ENCODE measurements at regions not wholly inside any gene's neighbourhood (a gene's known extent, or its start where the extent isn't known, plus 50 kb on each side); places are given as distances from the start of the nearest gene placed in this dataset.
A peak's percentile ranks its signal among the peaks of the same experiment; 100 is the strongest.

- no peaks in the 10 kb centered on the region for H3K9me3 Mint-ChIP-seq
- peaks cover 2 to 8% (median 6%) of the 10 kb centered on the region in 4 donors for H3K4me1 Mint-ChIP-seq
- DNase-seq, result peak in 1 of 10 donors; percentile 58
- peak overlapping the region in 2 of 10 donors; percentile 40 to 65 for H3K27ac Mint-ChIP-seq
- POLR2A ChIA-PET, result no interaction called here
- no peak overlapping the region for H3K4me3 Mint-ChIP-seq
- peaks cover 0 to 4% (median 0%) of the 10 kb centered on the region in 3 donors for H3K36me3 Mint-ChIP-seq
- no peak for ATAC-seq
- H3K27me3 Mint-ChIP-seq, result peaks cover 0 to 26% (median 5%) of the 10 kb centered on the region in 5 donors
These were observed 140.1 kb upstream of the PTPN1 start for GRCh38 chr20:50370036-50370566.

- peaks cover 0 to 26% (median 5%) of the 10 kb centered on the region in 5 donors for H3K27me3 Mint-ChIP-seq
- no peak overlapping the region for H3K4me3 Mint-ChIP-seq
- ATAC-seq (no peak), DNase-seq (peak in 1 of 10 donors; percentile 8)
- no peak overlapping the region for H3K27ac Mint-ChIP-seq
- H3K9me3 Mint-ChIP-seq, result no peaks in the 10 kb centered on the region
- H3K36me3 Mint-ChIP-seq, result peaks cover 0 to 4% (median 0%) of the 10 kb centered on the region in 3 donors
- POLR2A ChIA-PET, result no interaction called here
- peaks cover 0 to 2% (median 0%) of the 10 kb centered on the region in 4 donors for H3K4me1 Mint-ChIP-seq
These were observed 138.1 kb upstream of the PTPN1 start for GRCh38 chr20:50371878-50372769.

GRCh38 chr20:50372770-50373088, 137.5 kb upstream of the PTPN1 start:
- Mint-ChIP-seq H3K27ac (no peak overlapping the region), H3K27me3 (peaks cover 0 to 26% (median 5%) of the 10 kb centered on the region in 5 donors), H3K9me3 (no peaks in the 10 kb centered on the region), H3K36me3 (peaks cover 0 to 4% (median 0%) of the 10 kb centered on the region in 3 donors), H3K4me1 (peaks cover 0 to 2% (median 0%) of the 10 kb centered on the region in 4 donors), H3K4me3 (no peak overlapping the region)
- POLR2A ChIA-PET, result no interaction called here
- DNase-seq (peak in 1 of 10 donors; percentile 46), ATAC-seq (no peak)

- ATAC-seq (no peak), DNase-seq (peak in 1 of 10 donors; percentile 54)
- no peaks in the 10 kb centered on the region for H3K36me3 Mint-ChIP-seq
- POLR2A ChIA-PET, result no interaction called here
- H3K4me3 Mint-ChIP-seq, result no peak overlapping the region
- peaks cover 0 to 17% (median 4%) of the 10 kb centered on the region in 5 donors for H3K27me3 Mint-ChIP-seq
- H3K27ac Mint-ChIP-seq, result peak overlapping the region in 2 of 10 donors; percentile 13 to 66
- no peaks in the 10 kb centered on the region for H3K9me3 Mint-ChIP-seq
- H3K4me1 Mint-ChIP-seq, result peaks cover 0 to 6% (median 0%) of the 10 kb centered on the region in 4 donors
These were observed 136.4 kb upstream of the PTPN1 start for GRCh38 chr20:50373674-50374286.

GRCh38 chr20:50374541-50375078, 135.6 kb upstream of the PTPN1 start:
- peaks cover 0 to 17% (median 4%) of the 10 kb centered on the region in 5 donors for H3K27me3 Mint-ChIP-seq
- H3K27ac Mint-ChIP-seq, result peak overlapping the region in 2 of 10 donors; percentile 13 to 29
- H3K36me3 Mint-ChIP-seq, result no peaks in the 10 kb centered on the region
- DNase-seq, result peak in 1 of 10 donors; percentile 54
- no peak overlapping the region for H3K4me3 Mint-ChIP-seq
- H3K4me1 Mint-ChIP-seq, result peaks cover 0 to 6% (median 0%) of the 10 kb centered on the region in 4 donors
- no peak for ATAC-seq
- POLR2A ChIA-PET, result no interaction called here
- no peaks in the 10 kb centered on the region for H3K9me3 Mint-ChIP-seq

GRCh38 chr20:50376179-50376887, 133.8 kb upstream of the PTPN1 start:
- no peaks in the 10 kb centered on the region for H3K9me3 Mint-ChIP-seq
- peaks cover 0 to 17% (median 4%) of the 10 kb centered on the region in 5 donors for H3K27me3 Mint-ChIP-seq
- POLR2A ChIA-PET, result no interaction called here
- no peak overlapping the region for H3K27ac Mint-ChIP-seq
- ATAC-seq, result no peak
- H3K4me1 Mint-ChIP-seq, result peaks cover 6 to 14% (median 8%) of the 10 kb centered on the region in 4 donors
- DNase-seq, result peak in 1 of 10 donors; percentile 18
- H3K4me3 Mint-ChIP-seq, result no peak overlapping the region
- H3K36me3 Mint-ChIP-seq, result no peaks in the 10 kb centered on the region

GRCh38 chr20:50376888-50377459, 133.2 kb upstream of the PTPN1 start:
- ATAC-seq, result no peak
- no peak overlapping the region for H3K4me3 Mint-ChIP-seq

GRCh38 chr20:50378170-50379000, 131.8 kb upstream of the PTPN1 start:
- DNase-seq, result peak in 1 of 10 donors; percentile 16
- H3K4me3 Mint-ChIP-seq, result no peak overlapping the region
- H3K9me3 Mint-ChIP-seq, result no peaks in the 10 kb centered on the region
- POLR2A ChIA-PET, result interaction anchor here (0.6 kb wide), 1 partner anchor 227 kb away, joined by 3 read pairs; no protein-coding TSS in a partner anchor
- ATAC-seq, result no peak
- peaks cover 0 to 10% (median 4%) of the 10 kb centered on the region in 5 donors for H3K27me3 Mint-ChIP-seq
- no peaks in the 10 kb centered on the region for H3K36me3 Mint-ChIP-seq
- H3K4me1 Mint-ChIP-seq, result peaks cover 9 to 34% (median 21%) of the 10 kb centered on the region in 4 donors
- H3K27ac Mint-ChIP-seq, result peak overlapping the region in 3 of 10 donors; percentile 38 to 78 (median 51)

More at GRCh38 chr20:50376888-50377459, 133.2 kb upstream of the PTPN1 start:
- Mint-ChIP-seq H3K9me3 (no peaks in the 10 kb centered on the region), H3K36me3 (no peaks in the 10 kb centered on the region), H3K4me1 (peaks cover 7 to 21% (median 15%) of the 10 kb centered on the region in 4 donors), H3K27ac (peak overlapping the region in 1 of 10 donors; percentile 27), H3K27me3 (peaks cover 0 to 17% (median 4%) of the 10 kb centered on the region in 5 donors)
- POLR2A ChIA-PET, result no interaction called here
- peak in 1 of 10 donors; percentile 36 for DNase-seq

- peaks cover 0 to 4% (median under 1%) of the 10 kb centered on the region in 5 donors for H3K27me3 Mint-ChIP-seq
- ATAC-seq, result no peak
- H3K4me1 Mint-ChIP-seq, result peaks cover 9 to 39% (median 23%) of the 10 kb centered on the region in 4 donors
- POLR2A ChIA-PET, result interaction anchor here (0.6 kb wide), 1 partner anchor 226 kb away, joined by 3 read pairs; no protein-coding TSS in a partner anchor
- peak overlapping the region in 1 of 10 donors; percentile 62 for H3K4me3 Mint-ChIP-seq
- peak in 1 of 10 donors; percentile 32 for DNase-seq
- peak overlapping the region in 3 of 10 donors; percentile 0 to 93 (median 24) for H3K27ac Mint-ChIP-seq
- H3K36me3 Mint-ChIP-seq, result no peaks in the 10 kb centered on the region
- H3K9me3 Mint-ChIP-seq, result no peaks in the 10 kb centered on the region
These were observed 130.9 kb upstream of the PTPN1 start for GRCh38 chr20:50379049-50379990.

- POLR2A ChIA-PET, result interaction anchor here (0.7 kb wide), 1 partner anchor 424 kb away, joined by 3 read pairs; no protein-coding TSS in a partner anchor
- H3K36me3 Mint-ChIP-seq, result no peaks in the 10 kb centered on the region
These were observed 130.0 kb upstream of the PTPN1 start for GRCh38 chr20:50379991-50380696.

More at GRCh38 chr20:50379991-50380696, 130.0 kb upstream of the PTPN1 start:
- peak overlapping the region in 7 of 10 donors; percentile 0 to 93 (median 67) for H3K27ac Mint-ChIP-seq
- DNase-seq, result peak in 1 of 10 donors; percentile 43
- peaks cover 0 to 2% (median 0%) of the 10 kb centered on the region in 5 donors for H3K27me3 Mint-ChIP-seq
- no peak for ATAC-seq
- H3K4me3 Mint-ChIP-seq, result peak overlapping the region in 2 of 10 donors; percentile 10 to 66
- no peaks in the 10 kb centered on the region for H3K9me3 Mint-ChIP-seq
- peaks cover 9 to 46% (median 25%) of the 10 kb centered on the region in 4 donors for H3K4me1 Mint-ChIP-seq
